Neutrophil (primary cell): ENCODE measurements at regions not wholly inside any gene's neighbourhood (a gene's known extent, or its start where the extent isn't known, plus 50 kb on each side); places are given as distances from the start of the nearest gene placed in this dataset.
"Not testable (repeated sequence)": the region's sequence is repeated elsewhere in the genome, so short reads cannot be mapped to it uniquely, and the experiment has no call there.

Experiments used
- H3K27ac ChIP-seq: fragments of 200-600 bp; sonication (generic); 2 replicates; pipeline ENCODE4 v1.5.1; 2016; ENCODE audit warnings: mild to moderate bottlenecking, moderate library complexity
- H3K27me3 ChIP-seq: fragments of 200-600 bp; sonication (generic); 2 replicates; pipeline ENCODE4 v1.6.0; 2016; ENCODE audit warnings: mild to moderate bottlenecking
- H3K36me3 ChIP-seq: fragments of 200-600 bp; sonication (generic); 2 replicates; pipeline ENCODE4 v1.5.1; 2017
- H3K4me1 ChIP-seq, 2 experiments: fragments of 200-600 bp in 1 of 2; sonication (generic) in 1 of 2; 1 replicate in 1 of 2; 2 replicates in 1 of 2; pipeline versions ENCODE4 v1.5.1 to v1.6.1; 2013 to 2016; ENCODE audit warnings: low read depth in 1 of 2, low read length in 1 of 2, mild to moderate bottlenecking in 1 of 2, moderate library complexity in 1 of 2; ENCODE audit not compliant: control insufficient read depth in 1 of 2, insufficient read depth in 1 of 2
- H3K4me3 ChIP-seq, 2 experiments: fragments of 200-600 bp in 1 of 2; sonication (generic) in 1 of 2; 1 replicate in 1 of 2; 2 replicates in 1 of 2; pipeline ENCODE4 v1.5.1; 2013 to 2016; ENCODE audit warnings: low read depth in 1 of 2, low read length in 1 of 2, mild to moderate bottlenecking in 1 of 2, moderate library complexity in 1 of 2
- H3K9me3 ChIP-seq: fragments of 200-600 bp; sonication (generic); 2 replicates; pipeline ENCODE4 v1.5.1; 2016
- TF ChIP-seq, protein P1 (sequence below): fragments of 200-600 bp; sonication (generic); IDR thresholded peaks from 2 replicates; pipeline ENCODE4 v1.5.1; 2016; ENCODE audit warnings: antibody characterized with exemption

DNA sequence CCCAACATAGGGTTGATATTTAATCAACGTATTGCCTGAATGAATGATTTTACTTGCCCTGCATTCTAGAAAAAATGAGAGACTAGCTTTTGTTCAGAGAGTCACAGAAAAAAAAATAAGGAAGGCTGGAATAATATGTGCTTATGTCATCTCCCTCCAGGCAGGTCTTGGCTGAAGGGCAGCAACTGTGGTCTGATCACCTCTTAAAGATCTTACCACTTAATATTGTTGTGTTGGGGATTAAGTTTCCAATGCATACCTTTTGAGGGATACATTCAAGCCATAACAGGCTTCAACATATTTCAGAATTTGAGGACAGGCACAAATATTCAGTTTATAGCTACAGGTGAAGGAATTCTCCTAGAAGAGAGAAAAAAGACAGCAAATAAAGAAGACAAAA, 157.3 kb upstream of the S1PR3 start:
- Histone ChIP-seq H3K36me3 (no peaks in the 10 kb centered on the region), H3K4me3 (no peak overlapping the region), H3K27me3 (peaks cover 88% of the 10 kb centered on the region), H3K9me3 (no peaks in the 10 kb centered on the region), H3K27ac (no peak overlapping the region), H3K4me1 (peaks cover 2 to 10% of the 10 kb centered on the region in 2 experiments)
- TF ChIP-seq, protein P1, sequence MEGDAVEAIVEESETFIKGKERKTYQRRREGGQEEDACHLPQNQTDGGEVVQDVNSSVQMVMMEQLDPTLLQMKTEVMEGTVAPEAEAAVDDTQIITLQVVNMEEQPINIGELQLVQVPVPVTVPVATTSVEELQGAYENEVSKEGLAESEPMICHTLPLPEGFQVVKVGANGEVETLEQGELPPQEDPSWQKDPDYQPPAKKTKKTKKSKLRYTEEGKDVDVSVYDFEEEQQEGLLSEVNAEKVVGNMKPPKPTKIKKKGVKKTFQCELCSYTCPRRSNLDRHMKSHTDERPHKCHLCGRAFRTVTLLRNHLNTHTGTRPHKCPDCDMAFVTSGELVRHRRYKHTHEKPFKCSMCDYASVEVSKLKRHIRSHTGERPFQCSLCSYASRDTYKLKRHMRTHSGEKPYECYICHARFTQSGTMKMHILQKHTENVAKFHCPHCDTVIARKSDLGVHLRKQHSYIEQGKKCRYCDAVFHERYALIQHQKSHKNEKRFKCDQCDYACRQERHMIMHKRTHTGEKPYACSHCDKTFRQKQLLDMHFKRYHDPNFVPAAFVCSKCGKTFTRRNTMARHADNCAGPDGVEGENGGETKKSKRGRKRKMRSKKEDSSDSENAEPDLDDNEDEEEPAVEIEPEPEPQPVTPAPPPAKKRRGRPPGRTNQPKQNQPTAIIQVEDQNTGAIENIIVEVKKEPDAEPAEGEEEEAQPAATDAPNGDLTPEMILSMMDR = no peak

GRCh38 chr9:88835038-88835466, 156.2 kb upstream of the S1PR3 start:
- no peak overlapping the region for H3K4me3 ChIP-seq
- TF ChIP-seq, protein P1 = no peak
- peaks cover 2 to 10% of the 10 kb centered on the region in 2 experiments for H3K4me1 ChIP-seq
- H3K27me3 ChIP-seq = peaks cover 92% of the 10 kb centered on the region
- no peaks in the 10 kb centered on the region for H3K9me3 ChIP-seq
- no peak overlapping the region for H3K27ac ChIP-seq
- no peaks in the 10 kb centered on the region for H3K36me3 ChIP-seq

- H3K4me1 ChIP-seq = peaks cover 2 to 10% of the 10 kb centered on the region in 2 experiments
- no peak overlapping the region for H3K4me3 ChIP-seq
- TF ChIP-seq, protein P1 = no peak
- H3K9me3 ChIP-seq = no peaks in the 10 kb centered on the region
- H3K36me3 ChIP-seq = no peaks in the 10 kb centered on the region
- H3K27me3 ChIP-seq = peaks cover 93% of the 10 kb centered on the region
- H3K27ac ChIP-seq = no peak overlapping the region
These were observed 155.5 kb upstream of the S1PR3 start for GRCh38 chr9:88835772-88836171.

- Histone ChIP-seq H3K4me1 (peaks cover 2 to 10% of the 10 kb centered on the region in 2 experiments), H3K36me3 (no peaks in the 10 kb centered on the region), H3K9me3 (no peaks in the 10 kb centered on the region), H3K27ac (no peak overlapping the region), H3K4me3 (no peak overlapping the region), H3K27me3 (peaks cover 74% of the 10 kb centered on the region)
- TF ChIP-seq, protein P1 = no peak
These were observed 153.5 kb upstream of the S1PR3 start for GRCh38 chr9:88837731-88838130.

- H3K4me1 ChIP-seq, H3K9me3 ChIP-seq, H3K27ac ChIP-seq, H3K36me3 ChIP-seq, H3K4me3 ChIP-seq: not testable (repeated sequence)
- H3K27me3 ChIP-seq = peaks cover 24% of the 10 kb centered on the region
These were observed 141.4 kb upstream of the S1PR3 start for GRCh38 chr9:88849878-88850277.

- Histone ChIP-seq H3K36me3 (no peaks in the 10 kb centered on the region), H3K9me3 (no peaks in the 10 kb centered on the region), H3K27ac (no peak overlapping the region), H3K4me1 (no peaks in the 10 kb centered on the region), H3K4me3 (no peak overlapping the region), H3K27me3 (peaks cover 18% of the 10 kb centered on the region)
- TF ChIP-seq, protein P1 = no peak
These were observed 138.5 kb upstream of the S1PR3 start for GRCh38 chr9:88852794-88853193.
